HG03064 (cell line): ENCODE measurements at regions not wholly inside any gene's neighbourhood (a gene's known extent, or its start where the extent isn't known, plus 50 kb on each side); places are given as distances from the start of the nearest gene placed in this dataset.

Experiments
- ATAC-seq: cut with Tn5 transposase; IDR thresholded peaks from one replicate; pipeline ENCODE4 v1.9.1; 2021; ENCODE audit warnings: low read depth; ENCODE audit not compliant: unreplicated experiment

GRCh38 chr7:113715981-113716856 is 202.6 kb downstream of the PPP1R3A start:
- no peak for ATAC-seq

- no peak for ATAC-seq
Measured at GRCh38 chr7:113715262-113715661, 203.5 kb downstream of the PPP1R3A start.

GRCh38 chr7:113710310-113711096 is 208.3 kb downstream of the PPP1R3A start:
- ATAC-seq: peak; percentile 96

GRCh38 chr7:113705439-113705838 is 213.4 kb downstream of the PPP1R3A start:
- no peak for ATAC-seq

- no peak for ATAC-seq
Measured at GRCh38 chr7:113698556-113699220, 220.1 kb downstream of the PPP1R3A start.

GRCh38 chr7:113694149-113694548 is 224.7 kb downstream of the PPP1R3A start:
- ATAC-seq: no peak

GRCh38 chr7:113684165-113684564 is 234.6 kb downstream of the PPP1R3A start:
- no peak for ATAC-seq

GRCh38 chr7:113677811-113678210 is 241.0 kb downstream of the PPP1R3A start:
- no peak for ATAC-seq

- no peak for ATAC-seq
Measured at GRCh38 chr7:113664867-113665266, 253.9 kb downstream of the PPP1R3A start.

- no peak for ATAC-seq
Measured at GRCh38 chr7:113659416-113659815, 259.4 kb downstream of the PPP1R3A start.

GRCh38 chr7:113657603-113658002 is 261.2 kb downstream of the PPP1R3A start:
- ATAC-seq: no peak

- no peak for ATAC-seq
Measured at GRCh38 chr7:113652501-113652900, 266.3 kb downstream of the PPP1R3A start.

- no peak for ATAC-seq
Measured at GRCh38 chr7:113649556-113649955, 269.3 kb downstream of the PPP1R3A start.

GRCh38 chr7:113639221-113639620 is 279.6 kb downstream of the PPP1R3A start:
- ATAC-seq: no peak

GRCh38 chr7:113636727-113637421 is 281.9 kb downstream of the PPP1R3A start:
- no peak for ATAC-seq

GRCh38 chr7:113635492-113635891 is 283.3 kb downstream of the PPP1R3A start:
- no peak for ATAC-seq

- ATAC-seq: no peak
Measured at GRCh38 chr7:113633073-113633472, 285.7 kb downstream of the PPP1R3A start.

- no peak for ATAC-seq
Measured at GRCh38 chr7:113628948-113629847, 289.6 kb downstream of the PPP1R3A start.

GRCh38 chr7:113625494-113626102 is 293.2 kb downstream of the PPP1R3A start:
- ATAC-seq: no peak
